ENCODE measurements at regions not wholly inside any gene's neighbourhood (a gene's known extent, or its start where the extent isn't known, plus 50 kb on each side); places are given as distances from the start of the nearest gene placed in this dataset.

DNA sequence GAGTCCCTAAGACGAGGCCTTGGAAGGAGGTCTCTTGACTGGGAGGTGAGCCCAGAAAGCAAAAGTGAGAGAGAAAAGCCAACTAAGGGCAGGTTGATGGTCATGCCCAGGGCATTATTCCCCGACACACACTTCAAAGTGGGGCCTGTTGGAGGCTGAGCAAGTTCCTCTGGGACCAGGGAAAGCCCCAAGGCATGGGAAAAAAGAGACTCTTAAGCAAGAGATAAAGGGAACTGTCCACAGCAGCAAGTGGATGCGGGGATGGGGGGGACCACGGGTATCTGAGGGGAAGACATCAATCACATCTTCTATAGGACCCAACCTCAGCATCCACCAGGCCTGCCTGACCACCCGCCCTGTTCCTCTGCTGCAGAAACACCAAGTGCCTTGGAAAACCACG lies 119.9 kb upstream of the MAFB start:
- no peak for DNase-seq

DNA sequence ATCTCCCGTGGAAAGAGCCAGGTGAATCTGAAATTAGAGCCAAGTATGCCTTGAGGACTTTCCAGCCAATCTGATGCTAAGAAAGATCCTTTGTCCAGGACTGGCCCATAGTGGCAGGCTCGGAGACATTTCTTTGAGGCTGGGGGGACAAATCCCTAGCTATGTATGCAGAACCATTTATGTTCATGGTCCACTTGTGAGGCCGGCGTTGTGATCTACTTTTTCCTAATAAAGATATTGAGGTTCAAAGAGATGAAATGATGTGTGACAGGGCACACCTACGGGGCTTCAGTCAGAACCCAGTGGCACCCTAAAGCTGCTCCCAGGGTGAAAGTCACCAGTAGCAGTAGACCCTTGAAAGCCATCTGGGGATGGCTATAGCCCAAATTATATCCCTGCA lies 120.3 kb upstream of the MAFB start:
- DNase-seq = no peak

DNA sequence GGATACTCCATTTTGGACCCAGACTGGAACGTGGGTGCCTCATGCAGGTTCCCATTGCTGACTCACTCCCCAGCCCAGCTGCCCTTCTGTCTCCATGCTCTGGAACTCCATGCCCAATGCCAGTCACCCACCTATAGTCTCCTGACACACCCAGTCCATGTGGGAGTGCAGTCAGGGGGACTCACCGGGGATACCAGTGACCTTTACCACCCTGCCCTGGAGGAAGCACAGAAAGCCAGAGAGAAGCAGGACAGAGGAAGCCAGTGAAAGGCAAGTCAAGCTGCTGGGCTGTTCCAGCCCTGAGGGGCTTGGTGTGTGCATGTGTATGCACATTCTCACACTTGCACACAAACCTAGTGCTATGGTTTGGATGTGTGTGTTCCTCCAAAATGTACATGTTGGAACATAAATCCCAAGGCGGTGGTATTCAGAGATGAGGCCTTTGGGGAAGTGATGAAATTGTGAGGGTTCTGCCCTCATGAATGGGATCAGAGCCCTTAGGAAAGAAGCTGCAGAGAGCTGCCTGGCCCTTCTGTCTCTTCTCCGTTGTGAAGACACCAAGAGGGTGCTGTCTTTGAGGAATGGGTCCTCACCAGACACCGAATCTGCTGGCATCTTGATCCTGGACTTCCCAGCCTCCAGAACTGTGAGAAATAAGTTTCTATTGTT lies 121.4 kb upstream of the MAFB start:
- DNase-seq = no peak

DNA sequence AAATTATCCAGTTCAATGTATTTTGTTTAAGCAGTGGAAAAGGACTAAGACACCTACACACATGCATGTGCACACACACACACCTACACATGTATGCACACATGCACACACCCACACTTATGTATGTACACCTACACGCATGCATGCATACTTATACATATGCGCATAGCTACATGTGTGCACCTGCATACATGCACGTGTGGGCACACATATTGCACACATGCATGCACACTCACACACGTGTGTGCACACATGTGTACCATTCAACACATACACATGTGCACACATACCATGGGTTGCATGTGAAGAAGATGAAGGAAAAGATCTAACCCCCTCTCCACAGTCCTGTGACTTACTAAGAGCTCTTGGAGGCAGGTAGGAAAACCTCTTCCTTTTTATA lies 122.0 kb upstream of the MAFB start:
- DNase-seq = no peak

DNA sequence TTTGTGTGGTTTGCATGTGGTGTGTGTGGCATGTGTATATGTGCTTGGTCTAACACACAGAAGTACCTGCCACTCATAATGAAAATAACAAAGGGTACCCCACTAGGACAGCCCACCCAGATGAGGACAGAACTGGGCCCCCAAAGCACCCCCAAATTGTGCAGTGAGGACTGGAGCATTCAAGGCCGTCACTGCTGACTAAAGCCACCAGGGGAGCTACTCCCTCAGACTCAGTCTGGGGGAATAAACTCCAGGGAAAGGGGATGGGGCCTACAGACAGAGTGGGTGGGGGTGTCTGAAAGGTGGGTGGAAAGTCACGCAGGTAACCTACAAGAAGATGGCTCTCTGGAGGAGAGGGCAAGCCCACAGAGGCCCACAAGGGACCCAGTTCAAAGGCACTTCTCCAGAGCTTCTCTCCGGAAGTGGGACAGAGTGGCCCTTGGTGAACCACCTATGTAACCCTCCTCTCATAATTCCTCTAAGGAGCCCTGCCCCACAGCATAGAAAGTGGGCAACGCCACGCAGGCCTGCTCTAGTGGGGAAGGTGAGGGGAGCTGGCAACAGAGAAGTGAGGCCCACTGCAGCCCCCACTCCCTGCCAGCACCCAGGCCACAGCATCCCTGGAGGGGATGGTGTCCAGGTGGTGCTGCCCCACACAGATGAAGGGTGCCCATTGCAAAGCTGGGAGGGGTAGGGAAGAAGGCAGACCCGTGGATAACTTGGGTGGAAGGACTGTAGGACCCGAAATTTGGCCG lies 122.8 kb upstream of the MAFB start:
- no peak for DNase-seq

DNA sequence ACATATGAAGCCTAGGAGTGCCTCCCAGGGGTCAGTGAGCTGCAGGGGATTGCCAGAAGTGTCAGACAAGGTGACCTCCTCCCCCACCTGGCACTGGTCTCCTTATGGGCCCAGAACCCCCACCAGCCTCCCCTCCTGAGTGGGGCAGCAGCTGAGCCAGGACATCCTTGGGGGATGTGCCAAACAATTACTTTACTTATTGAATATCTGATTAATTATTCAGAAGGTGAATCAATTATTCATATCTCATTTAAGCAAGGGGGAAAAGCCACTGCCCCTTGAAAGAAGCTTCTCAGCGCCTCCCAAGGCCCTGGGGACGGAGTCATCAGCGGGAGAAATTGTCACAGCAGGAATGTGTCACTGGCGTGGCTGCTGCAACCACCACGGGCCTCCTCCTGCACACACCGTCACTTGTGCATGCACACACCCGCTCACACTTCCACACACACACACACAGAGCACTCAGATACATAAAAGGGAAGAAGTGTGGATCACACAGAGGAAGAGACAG lies 123.4 kb upstream of the MAFB start:
- DNase-seq = no peak

DNA sequence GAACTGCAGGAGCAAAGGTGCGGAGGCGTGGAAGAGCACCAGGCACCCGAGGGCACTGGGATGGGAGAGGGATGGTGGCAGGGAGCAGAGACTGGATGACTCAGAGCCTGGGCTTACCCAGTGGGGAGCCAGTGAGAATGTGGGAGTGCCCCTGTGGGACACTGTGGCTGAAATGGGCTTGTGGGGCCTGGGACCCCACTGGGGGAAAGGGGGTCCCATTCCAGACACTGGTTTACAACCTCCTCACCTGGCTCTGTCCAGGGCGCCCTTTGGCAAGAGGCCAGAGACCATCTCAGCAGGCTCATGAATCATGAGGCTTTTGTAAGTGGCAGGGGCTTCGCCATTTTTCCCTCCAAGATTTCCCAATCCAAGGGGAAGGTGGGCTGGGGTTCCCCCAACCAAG lies 124.0 kb upstream of the MAFB start:
- no peak for DNase-seq

DNA sequence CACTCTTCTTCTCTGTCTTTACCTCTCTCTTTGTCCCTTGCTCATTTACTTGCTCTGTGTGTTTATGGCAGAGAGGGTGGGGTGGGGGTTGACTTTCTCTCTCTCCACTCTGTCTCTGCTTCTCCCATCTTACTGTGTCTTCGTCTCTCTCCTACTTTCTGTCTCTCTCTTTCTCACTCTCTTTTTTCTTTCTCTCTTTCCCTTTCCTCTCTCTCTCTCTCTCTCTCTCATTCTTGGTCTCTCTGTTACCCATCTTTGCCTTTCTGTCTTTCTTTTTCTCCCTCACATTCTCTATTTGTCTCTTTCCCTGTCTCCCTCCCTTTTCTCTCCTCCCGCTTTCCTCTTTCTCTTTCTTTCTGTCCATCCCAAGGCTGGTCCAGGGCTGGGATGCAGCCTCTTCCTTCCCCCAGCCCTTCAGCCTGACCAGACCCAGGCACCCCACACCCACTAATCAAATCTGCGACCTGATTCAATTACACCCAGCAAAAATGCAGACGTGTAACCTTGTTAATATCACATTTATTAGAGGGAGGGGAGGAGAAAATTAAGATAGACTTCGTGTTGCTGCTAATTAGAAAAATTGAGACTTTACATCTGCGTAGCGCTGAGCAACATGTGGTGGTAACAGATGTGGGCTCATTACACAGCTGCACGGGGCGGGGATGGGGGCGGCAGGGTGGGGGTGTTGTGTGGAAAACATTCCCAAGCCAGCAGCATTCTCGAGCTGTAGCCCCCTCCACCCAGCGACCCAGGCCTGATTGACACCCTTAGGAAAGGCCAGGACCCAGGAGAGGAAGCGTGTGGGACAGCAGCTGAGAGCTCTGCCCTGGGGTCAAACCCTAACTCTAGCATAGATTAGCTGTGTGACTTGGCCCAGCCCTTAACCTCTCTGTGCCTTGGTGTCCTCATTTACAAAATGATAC lies 124.9 kb upstream of the MAFB start:
- DNase-seq = no peak

DNA sequence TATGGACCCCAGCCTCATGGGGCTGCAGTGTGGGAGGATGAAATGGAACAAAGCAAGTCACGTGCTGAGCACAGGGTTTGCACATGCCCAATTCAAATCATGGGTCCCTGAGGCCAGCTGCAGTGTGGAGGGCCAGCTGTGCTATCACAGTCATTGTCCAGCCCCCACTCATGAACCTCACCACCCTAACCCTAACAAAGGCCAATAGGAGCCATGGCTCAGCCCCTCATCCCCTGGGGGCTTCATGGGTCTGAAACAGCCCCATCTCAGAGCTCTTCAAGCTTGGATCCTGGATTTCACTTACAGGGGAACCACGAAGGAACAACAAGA lies 125.6 kb upstream of the MAFB start:
- no peak for DNase-seq

DNA sequence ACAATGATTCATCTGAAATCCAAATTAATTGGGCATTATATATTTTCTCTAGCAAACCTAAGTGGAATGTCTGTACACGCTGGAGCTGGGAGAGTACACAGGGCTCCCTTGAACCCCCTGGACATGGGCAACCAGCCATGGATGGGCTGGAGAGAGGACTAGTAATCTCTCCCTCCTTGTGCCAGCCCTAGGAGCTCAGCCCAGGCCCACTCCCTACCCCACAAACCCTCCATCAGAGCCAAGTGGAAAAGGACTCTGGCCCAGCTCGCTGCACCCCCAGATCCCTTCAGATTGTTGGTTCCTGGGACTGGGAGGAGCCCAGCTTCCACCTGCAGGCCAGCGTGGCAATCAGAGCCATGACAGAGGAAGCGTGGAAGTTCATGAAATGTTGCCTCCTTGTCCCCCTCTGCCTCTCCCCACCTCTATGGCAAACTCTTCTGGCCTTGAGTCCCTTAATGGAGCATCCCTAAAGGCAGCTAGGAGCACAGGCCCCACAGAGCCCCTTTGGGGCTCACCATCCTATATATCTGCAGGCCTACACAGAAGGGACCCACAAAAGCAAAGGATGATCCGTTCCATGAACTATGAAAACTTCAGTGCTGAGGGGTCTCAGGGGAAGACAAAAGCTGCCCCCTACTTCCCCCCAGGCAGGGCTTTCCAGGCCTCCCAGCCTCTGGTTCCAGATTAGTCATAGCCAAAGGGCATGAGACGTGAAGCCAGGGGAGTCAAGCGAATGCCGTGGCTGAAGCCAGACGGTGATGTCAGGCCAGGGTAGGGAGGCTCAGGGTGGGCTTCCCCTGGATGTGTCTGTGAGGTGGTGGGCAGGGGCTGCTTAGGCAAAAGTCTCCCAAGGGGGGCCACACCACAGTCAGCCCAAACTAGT lies 126.4 kb upstream of the MAFB start:
- DNase-seq = no peak

DNA sequence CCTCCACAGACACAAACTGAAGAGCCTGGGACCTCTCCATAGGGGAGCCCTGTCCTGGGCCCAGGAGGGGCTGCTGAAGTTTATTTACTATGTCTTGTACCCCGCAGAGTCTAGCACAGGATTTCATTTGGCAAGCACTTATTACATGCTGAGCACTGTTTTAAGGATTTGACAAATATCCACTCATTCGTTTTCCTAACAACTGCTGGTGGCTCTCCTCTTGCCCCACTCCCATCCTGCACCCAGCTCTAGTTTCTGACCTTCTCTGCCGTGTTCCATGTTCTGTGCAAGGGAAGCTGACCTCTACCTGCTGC lies 127.0 kb upstream of the MAFB start:
- no peak for DNase-seq

DNA sequence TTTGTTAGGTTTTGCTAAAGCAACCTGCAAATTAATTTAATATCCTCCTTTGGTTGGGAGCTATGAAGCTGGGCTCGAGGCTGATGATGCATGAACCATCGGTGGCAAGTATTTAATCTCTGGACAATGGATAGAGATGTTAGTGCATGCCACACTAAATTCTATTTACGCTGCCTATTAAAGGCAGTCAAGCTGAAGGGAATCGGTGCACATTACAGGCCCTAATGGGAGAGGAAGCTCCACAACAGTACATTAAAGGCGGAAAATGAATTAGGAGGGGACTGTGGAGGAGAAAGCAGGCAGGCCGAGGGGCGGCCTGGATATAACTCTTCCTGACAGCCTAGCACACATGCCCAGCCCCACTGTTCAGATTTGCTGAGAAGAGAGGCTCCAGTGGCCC lies 132.4 kb upstream of the MAFB start:
- DNase-seq = no peak

DNA sequence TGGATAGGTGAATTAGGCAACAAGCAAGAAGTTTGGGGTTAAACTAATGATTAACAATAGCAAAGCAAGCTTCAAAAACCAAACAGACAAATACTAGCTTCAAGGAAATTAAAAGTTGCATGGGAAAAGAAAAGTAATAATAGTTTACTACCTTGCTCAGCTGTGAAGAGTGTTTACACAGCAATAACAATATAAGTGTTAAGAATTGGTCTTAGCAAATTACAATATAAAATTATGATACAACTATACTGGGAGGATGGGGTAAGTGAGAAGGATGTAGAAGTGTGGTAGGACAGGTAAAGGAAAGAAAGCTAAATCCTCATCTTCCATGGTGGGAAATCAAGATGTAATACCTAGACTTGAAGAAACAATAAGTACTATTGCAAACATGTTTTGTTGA lies 137.7 kb upstream of the MAFB start:
- no peak for DNase-seq

DNA sequence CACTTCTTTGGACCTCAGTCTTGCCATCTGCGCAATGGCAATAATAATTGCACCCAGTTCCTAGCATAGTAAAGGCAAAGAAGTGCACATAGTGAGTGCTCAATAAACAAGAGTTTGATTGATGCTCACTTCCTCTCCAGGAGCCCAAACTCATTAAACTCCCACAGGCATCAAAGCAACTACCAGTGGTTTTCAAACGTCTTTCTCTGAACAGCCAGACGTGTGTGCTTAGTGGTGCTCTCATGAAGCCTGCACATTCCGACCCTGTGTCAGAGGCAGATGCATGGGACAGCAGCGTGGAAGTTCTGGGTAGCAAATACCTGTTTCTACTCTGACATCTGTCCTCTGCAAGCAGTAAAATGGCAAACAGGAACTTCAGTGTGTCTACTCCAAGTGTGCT lies 146.3 kb upstream of the MAFB start:
- DNase-seq = no peak

DNA sequence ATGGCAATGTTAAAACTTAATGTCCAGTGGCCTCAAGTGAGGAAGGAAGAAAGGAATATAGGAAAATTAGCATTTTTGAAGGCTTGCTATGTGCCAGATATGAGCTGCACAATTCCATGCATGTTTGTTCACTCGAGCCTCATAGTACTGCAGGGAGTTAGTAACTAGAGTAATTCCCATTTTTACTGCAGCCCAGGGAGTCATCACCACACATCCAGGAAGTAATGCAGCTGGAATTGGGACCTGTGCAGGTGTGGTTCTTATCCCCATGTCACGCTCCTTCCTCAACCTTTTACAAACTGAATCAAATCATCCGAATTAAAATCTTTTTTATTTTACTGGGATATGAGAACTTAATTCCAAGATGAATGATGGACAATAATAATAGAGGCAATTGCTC lies 149.5 kb upstream of the MAFB start:
- DNase-seq = no peak

DNA sequence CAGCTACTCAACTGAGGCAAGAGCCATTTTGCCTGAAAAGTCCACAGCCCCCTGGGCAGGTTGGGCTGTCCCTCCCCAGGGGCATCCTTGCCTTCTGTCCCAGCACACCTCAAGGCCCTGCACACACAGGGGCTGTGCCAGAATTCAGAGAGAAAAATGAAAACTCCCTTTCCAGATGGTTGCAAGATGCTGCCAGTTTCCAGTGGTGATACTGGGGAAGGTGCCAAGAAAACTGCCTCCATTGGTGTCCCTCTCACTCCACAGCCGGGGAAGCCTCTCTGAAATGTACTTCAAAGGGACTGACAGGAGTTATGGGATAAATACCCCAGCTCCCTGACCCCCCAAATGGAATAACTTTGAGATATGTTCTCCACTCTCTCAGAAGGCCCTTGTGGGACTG lies 154.2 kb upstream of the MAFB start:
- no peak for DNase-seq

DNA sequence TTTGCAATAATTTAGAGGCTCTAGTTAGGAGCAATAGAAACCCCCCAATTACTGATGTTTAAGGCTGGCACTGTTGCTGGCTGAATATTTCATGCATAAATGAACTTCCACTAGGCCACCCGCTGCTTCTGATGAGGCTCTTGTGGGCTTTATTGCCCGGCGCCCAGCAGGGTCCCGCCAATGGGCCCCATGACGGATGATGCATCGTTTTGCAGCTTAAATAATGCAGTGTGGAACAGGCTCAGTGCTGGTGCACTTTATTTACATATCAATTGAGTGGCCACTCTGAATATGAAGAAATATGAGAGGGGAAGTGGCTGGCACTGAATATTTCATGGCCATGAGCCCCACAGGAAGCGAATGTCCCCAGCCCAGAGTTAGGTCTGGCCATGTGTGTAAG lies 155.3 kb upstream of the MAFB start:
- no peak for DNase-seq

DNA sequence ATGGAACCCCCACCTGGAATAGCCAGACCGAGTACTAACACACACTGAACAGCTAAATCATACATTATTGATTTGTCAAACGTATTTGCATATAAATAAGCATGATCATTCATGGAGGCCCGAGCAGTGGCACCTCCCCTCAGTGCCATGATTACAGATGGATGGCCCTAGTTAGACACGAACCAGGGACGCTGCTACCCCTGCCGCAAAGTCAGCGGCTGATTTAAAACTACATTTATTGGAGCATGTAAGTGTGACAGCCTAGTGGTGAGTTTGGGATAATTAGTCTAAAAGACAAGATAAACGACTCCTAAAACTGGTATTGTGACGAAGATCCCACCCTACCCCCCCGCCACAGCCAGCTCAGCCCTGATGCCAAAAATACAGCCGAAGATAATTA lies 159.1 kb upstream of the MAFB start:
- no peak for DNase-seq

DNA sequence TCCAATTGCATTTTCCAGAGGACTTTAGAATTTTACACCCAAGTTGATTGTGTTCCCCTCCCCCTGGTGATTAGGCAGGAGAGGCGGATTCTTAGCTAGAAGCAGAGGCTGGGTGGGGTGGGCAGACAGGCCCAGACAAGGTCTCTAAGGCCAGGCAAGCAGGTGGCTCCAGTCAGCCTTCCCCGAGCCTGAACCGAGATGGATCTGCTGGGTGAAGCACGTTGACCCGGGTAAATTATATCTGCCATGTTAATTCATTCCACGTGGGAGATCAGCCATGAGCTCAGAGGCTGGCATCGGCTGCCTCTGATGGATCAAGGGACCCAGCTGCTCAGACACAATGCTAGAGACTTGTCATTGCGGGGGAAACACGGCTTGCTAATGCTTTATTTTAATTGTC lies 159.5 kb upstream of the MAFB start:
- DNase-seq = no peak

DNA sequence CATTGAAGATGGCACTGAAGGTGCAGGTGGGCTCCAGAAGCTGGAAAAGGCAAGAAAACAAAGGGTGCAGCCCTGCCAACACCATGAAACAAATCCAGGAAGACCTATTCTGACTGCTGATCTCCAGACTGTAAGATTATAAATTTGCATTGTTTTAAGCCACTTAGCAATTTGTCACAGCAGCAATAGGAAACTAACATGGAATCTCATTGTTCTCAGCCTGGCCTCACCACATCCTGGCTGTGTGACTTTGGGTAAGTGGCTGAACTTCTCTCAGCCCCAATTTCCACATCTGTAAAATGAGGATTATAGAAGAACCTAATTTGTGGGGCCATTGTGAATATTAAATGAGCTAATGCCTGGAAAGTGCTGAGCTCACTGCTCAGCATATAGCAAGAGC lies 160.4 kb upstream of the MAFB start:
- DNase-seq = no peak

DNA sequence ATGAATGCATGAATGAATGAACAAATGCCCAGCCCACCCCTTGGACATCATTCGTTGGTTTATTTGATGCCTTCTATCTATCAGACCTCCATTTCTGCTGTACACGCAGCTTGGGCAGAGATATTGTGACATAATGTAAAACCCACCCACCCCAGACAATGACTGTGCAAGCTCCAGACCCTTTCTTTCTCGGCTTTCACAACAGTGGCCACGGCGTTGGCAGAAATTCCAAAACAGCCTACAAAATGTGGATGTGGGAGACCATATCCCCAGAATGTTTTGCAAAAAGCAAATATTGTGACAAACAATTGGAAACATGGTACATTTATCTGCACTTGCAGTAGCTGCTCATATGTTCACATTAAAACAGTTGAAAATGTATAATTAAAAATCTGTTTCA lies 162.0 kb upstream of the MAFB start:
- DNase-seq = no peak

DNA sequence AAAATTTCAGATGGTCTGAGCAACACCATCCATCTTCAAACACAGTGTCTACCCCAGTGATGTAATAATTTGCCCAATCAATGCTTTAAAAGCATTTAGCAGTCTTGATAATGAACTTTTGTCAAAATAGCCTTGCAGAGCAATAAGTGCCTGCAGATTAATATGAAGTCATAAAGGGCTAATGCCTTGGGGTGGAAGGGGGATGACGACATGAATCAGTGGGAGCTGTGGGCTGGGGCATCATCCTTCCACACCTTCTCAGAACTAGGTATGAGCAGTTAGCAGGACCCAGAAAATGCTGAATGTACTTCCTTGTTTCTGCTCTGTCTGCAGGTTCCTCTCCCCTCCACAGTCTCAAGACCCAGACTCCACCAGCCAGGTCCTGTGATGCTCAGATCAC lies 166.2 kb upstream of the MAFB start:
- no peak for DNase-seq

DNA sequence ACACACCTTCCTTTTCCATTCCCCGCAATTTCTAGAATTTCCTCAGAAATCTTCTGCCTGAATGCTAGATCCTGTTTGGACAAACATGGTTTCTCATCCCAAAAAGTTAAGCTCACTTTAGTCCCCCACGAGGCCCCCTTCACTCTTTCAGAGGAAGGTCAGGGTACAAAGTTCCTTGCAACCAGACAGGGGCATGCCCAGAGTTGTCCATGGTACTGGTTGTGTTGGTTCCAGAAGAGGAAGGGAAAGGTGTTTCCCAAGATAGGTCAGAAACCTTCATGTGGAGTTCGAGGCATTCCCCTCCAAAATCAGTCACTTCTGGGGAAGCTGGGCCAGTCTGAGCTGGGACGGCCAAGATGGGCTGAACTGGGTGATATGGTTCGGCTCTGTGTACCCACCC lies 167.6 kb upstream of the MAFB start:
- no peak for DNase-seq
